SK-N-SH treated with all-trans-retinoic acid at 6 μM for 48 hours (cell line): ENCODE measurements at regions not wholly inside any gene's neighbourhood (a gene's known extent, or its start where the extent isn't known, plus 50 kb on each side); places are given as distances from the start of the nearest gene placed in this dataset.

Source experiments
- ATAC-seq: fragments of 200-7000 bp; cut with Tn5 transposase; 3 replicates; pipeline ENCODE4 v1.9.1; 2020; ENCODE audit warnings: mild to moderate bottlenecking, moderate library complexity
- ARNTL ChIP-seq: fragments of 450-650 bp; formaldehyde crosslinking; IDR thresholded peaks from 2 replicates; pipeline ENCODE4 v1.5.0; 2020; ENCODE audit warnings: low read depth, mild to moderate bottlenecking, moderate library complexity, borderline replicate concordance
- BACH2 ChIP-seq: fragments of 250-450 bp; sonication (Bioruptor Pico); IDR thresholded peaks from 2 replicates; pipeline ENCODE4 v1.9.0; 2021; ENCODE audit warnings: mild to moderate bottlenecking, borderline replicate concordance
- CSDC2 ChIP-seq: fragments of 250-450 bp; sonication (Bioruptor Pico); IDR thresholded peaks from 2 replicates; pipeline ENCODE4 v1.5.0; 2020; ENCODE audit warnings: mild to moderate bottlenecking, moderate library complexity
- CSRNP3 ChIP-seq: fragments of 250-450 bp; sonication (Bioruptor Pico); IDR thresholded peaks from 2 replicates; pipeline ENCODE4 v1.5.1; 2021; ENCODE audit warnings: mild to moderate bottlenecking, moderate library complexity
- OSR1 ChIP-seq: fragments of 250-450 bp; sonication (Bioruptor Pico); IDR thresholded peaks from 2 replicates; pipeline ENCODE4 v1.8.0; 2022; ENCODE audit warnings: moderate library complexity, mild to moderate bottlenecking, inconsistent platforms
- PPARA ChIP-seq: fragments of 250-450 bp; sonication (Bioruptor Pico); IDR thresholded peaks from 2 replicates; pipeline ENCODE4 v1.5.0; 2020; ENCODE audit warnings: mild to moderate bottlenecking, borderline replicate concordance
- RARB ChIP-seq: fragments of 250-450 bp; sonication (Bioruptor Pico); IDR thresholded peaks from 2 replicates; pipeline ENCODE4 v1.8.0; 2021; ENCODE audit warnings: mild to moderate bottlenecking, moderate library complexity
- TOX ChIP-seq: fragments of 250-450 bp; sonication (Bioruptor Pico); IDR thresholded peaks from 2 replicates; pipeline ENCODE4 v1.8.0; 2021; ENCODE audit warnings: mild to moderate bottlenecking, moderate library complexity, borderline replicate concordance
- TSHZ2 ChIP-seq: fragments of 250-450 bp; sonication (Bioruptor Pico); IDR thresholded peaks from 2 replicates; pipeline ENCODE4 v1.5.0; 2020; ENCODE audit warnings: mild to moderate bottlenecking, moderate library complexity
- ZC3H10 ChIP-seq: fragments of 250-450 bp; sonication (Bioruptor Pico); IDR thresholded peaks from 2 replicates; pipeline ENCODE4 v1.5.1; 2021; ENCODE audit warnings: mild to moderate bottlenecking, moderate library complexity
- ZFP3 ChIP-seq: fragments of 250-450 bp; sonication (Bioruptor Pico); IDR thresholded peaks from 2 replicates; pipeline ENCODE4 v1.5.0; 2020; ENCODE audit warnings: mild to moderate bottlenecking, moderate library complexity
- ZFP30 ChIP-seq: fragments of 450-650 bp; formaldehyde crosslinking; IDR thresholded peaks from 2 replicates; pipeline ENCODE4 v1.5.0; 2022; ENCODE audit warnings: mild to moderate bottlenecking, moderate library complexity
- ZNF565 ChIP-seq: fragments of 450-650 bp; formaldehyde crosslinking; conservative IDR thresholded peaks from 2 replicates; pipeline ENCODE4 v1.5.0; 2020; ENCODE audit warnings: low read depth, mild to moderate bottlenecking, moderate library complexity
- ZNF70 ChIP-seq: fragments of 450-650 bp; formaldehyde crosslinking; IDR thresholded peaks from 2 replicates; pipeline ENCODE4 v1.5.0; 2020; ENCODE audit warnings: mild to moderate bottlenecking, moderate library complexity
- ZNF8 ChIP-seq: fragments of 450-650 bp; formaldehyde crosslinking; IDR thresholded peaks from 2 replicates; pipeline ENCODE4 v1.5.0; 2020; ENCODE audit warnings: mild to moderate bottlenecking, moderate library complexity
- TF ChIP-seq, protein P1 (sequence below): fragments of 250-450 bp; sonication (Bioruptor Pico); IDR thresholded peaks from 2 replicates; pipeline ENCODE4 v1.8.0; 2020; ENCODE audit warnings: mild to moderate bottlenecking, moderate library complexity, borderline replicate concordance
- TF ChIP-seq, protein P2 (sequence below): fragments of 250-450 bp; sonication (Bioruptor Pico); IDR thresholded peaks from 2 replicates; pipeline ENCODE4 v1.5.1; 2020; ENCODE audit warnings: low read depth, mild to moderate bottlenecking, moderate library complexity
- TF ChIP-seq, protein P3 (sequence below): fragments of 250-450 bp; sonication (Bioruptor Pico); IDR thresholded peaks from 2 replicates; pipeline ENCODE4 v1.8.0; 2021; ENCODE audit warnings: low read depth, mild to moderate bottlenecking, moderate library complexity, borderline replicate concordance

- TF ChIP-seq ZFP30 (CRISPR knock-in tag) (no peak), TOX (CRISPR knock-in tag) (no peak), ARNTL (CRISPR knock-in tag) (no peak), ZNF8 (CRISPR knock-in tag) (no peak), TSHZ2 (no peak), ZC3H10 (no peak), CSDC2 (CRISPR knock-in tag) (no peak), BACH2 (CRISPR knock-in tag) (no peak), ZNF70 (no peak)
- TF ChIP-seq, protein P1, sequence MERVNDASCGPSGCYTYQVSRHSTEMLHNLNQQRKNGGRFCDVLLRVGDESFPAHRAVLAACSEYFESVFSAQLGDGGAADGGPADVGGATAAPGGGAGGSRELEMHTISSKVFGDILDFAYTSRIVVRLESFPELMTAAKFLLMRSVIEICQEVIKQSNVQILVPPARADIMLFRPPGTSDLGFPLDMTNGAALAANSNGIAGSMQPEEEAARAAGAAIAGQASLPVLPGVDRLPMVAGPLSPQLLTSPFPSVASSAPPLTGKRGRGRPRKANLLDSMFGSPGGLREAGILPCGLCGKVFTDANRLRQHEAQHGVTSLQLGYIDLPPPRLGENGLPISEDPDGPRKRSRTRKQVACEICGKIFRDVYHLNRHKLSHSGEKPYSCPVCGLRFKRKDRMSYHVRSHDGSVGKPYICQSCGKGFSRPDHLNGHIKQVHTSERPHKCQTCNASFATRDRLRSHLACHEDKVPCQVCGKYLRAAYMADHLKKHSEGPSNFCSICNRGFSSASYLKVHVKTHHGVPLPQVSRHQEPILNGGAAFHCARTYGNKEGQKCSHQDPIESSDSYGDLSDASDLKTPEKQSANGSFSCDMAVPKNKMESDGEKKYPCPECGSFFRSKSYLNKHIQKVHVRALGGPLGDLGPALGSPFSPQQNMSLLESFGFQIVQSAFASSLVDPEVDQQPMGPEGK (CRISPR knock-in tag): no peak
- TF ChIP-seq, protein P2, sequence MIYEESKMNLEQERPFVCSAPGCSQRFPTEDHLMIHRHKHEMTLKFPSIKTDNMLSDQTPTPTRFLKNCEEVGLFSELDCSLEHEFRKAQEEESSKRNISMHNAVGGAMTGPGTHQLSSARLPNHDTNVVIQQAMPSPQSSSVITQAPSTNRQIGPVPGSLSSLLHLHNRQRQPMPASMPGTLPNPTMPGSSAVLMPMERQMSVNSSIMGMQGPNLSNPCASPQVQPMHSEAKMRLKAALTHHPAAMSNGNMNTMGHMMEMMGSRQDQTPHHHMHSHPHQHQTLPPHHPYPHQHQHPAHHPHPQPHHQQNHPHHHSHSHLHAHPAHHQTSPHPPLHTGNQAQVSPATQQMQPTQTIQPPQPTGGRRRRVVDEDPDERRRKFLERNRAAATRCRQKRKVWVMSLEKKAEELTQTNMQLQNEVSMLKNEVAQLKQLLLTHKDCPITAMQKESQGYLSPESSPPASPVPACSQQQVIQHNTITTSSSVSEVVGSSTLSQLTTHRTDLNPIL: no peak
- TF ChIP-seq, protein P3, sequence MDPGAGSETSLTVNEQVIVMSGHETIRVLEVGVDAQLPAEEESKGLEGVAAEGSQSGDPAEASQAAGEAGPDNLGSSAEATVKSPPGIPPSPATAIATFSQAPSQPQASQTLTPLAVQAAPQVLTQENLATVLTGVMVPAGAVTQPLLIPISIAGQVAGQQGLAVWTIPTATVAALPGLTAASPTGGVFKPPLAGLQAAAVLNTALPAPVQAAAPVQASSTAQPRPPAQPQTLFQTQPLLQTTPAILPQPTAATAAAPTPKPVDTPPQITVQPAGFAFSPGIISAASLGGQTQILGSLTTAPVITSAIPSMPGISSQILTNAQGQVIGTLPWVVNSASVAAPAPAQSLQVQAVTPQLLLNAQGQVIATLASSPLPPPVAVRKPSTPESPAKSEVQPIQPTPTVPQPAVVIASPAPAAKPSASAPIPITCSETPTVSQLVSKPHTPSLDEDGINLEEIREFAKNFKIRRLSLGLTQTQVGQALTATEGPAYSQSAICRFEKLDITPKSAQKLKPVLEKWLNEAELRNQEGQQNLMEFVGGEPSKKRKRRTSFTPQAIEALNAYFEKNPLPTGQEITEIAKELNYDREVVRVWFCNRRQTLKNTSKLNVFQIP: no peak
- TF ChIP-seq, all 23 proteins: peak for 0
- no peak for ATAC-seq
These were observed 757.6 kb downstream of the GBE1 start for GRCh38 chr3:81003817-81004216.

- TF ChIP-seq RARB (CRISPR knock-in tag) (no peak), ZFP30 (CRISPR knock-in tag) (no peak), CSRNP3 (CRISPR knock-in tag) (no peak), ZFP3 (no peak), ZNF565 (CRISPR knock-in tag) (no peak), OSR1 (CRISPR knock-in tag) (no peak), ZNF8 (CRISPR knock-in tag) (no peak)
- TF ChIP-seq, protein P3: no peak
- TF ChIP-seq, all 23 proteins: peak for 0
- no peak for ATAC-seq
These were observed 758.3 kb downstream of the GBE1 start for GRCh38 chr3:81003008-81003645.

GRCh38 chr3:80999481-80999880, 762.0 kb downstream of the GBE1 start:
- ATAC-seq: no peak
- TF ChIP-seq PPARA: no peak
